A549 (cell line): ENCODE measurements at regions not wholly inside any gene's neighbourhood (a gene's known extent, or its start where the extent isn't known, plus 50 kb on each side); places are given as distances from the start of the nearest gene placed in this dataset.

Experiments
- ATAC-seq, 2 experiments: fragments of 200-7000 bp in 1 of 2; fragments of >200 bp in 1 of 2; cut with Nextera tagmentation in 1 of 2; cut with Tn5 transposase in 1 of 2; 3 replicates each; pipeline versions ENCODE4 v1.8.0 to v1.9.1; 2018 to 2020; ENCODE audit warnings: mild to moderate bottlenecking in 1 of 2, moderate library complexity in 1 of 2
- CTCF ChIA-PET: fragments of 300-600 bp; sonication (Branson Sonifier 250); formaldehyde crosslinking; extraction: SDS; loops from one replicate; lab custom pipeline; 2021; ENCODE audit warnings: antibody characterized with exemption, inconsistent platforms; lab: Yijun Ruan, JAX
- POLR2A ChIA-PET: fragments of 350-600 bp; formaldehyde crosslinking; extraction: SDS; loops from one replicate; lab custom pipeline; 2021; ENCODE audit warnings: antibody characterized with exemption, inconsistent platforms; lab: Yijun Ruan, JAX
- DNase-seq, 2 experiments: peaks; one replicate each; pipeline versions ENCODE4 v3.0.0 to v3.0.0-alpha.2; 2011 to 2016; ENCODE audit warnings: low read depth in 1 of 2, low spot score in 1 of 2
- FAIRE-seq: peaks from 2 replicates; lab custom pipeline; 2011; peaks lifted over from hg19 to GRCh38; lab: Jason Lieb, UNC
- H3K27ac ChIP-seq, 2 experiments: fragments of >200 bp; sonication (Bioruptor Twin); formaldehyde crosslinking; 3 replicates each; pipeline ENCODE4 v1.5.1; 2016 to 2017
- H3K4me1 ChIP-seq: fragments of >200 bp; sonication (Bioruptor Twin); formaldehyde crosslinking; 3 replicates; pipeline ENCODE4 v1.6.1; 2016
- H3K4me2 ChIP-seq: fragments of >200 bp; sonication (Bioruptor Twin); formaldehyde crosslinking; 3 replicates; pipeline ENCODE4 v1.6.1; 2016
- H3K4me3 ChIP-seq: fragments of >200 bp; sonication (Bioruptor Twin); formaldehyde crosslinking; 3 replicates; pipeline ENCODE4 v1.5.1; 2016
- H3K9me3 ChIP-seq: fragments of >200 bp; sonication (Bioruptor Twin); formaldehyde crosslinking; 3 replicates; pipeline ENCODE4 v1.6.1; 2016
- ATOH8 ChIP-seq: fragments of 250-450 bp; sonication (Bioruptor Pico); IDR thresholded peaks from 2 replicates; pipeline ENCODE4 v1.5.0; 2020; ENCODE audit warnings: low read depth, mild to moderate bottlenecking, moderate library complexity
- BCL3 ChIP-seq: fragments of >200 bp; sonication (Bioruptor Twin); formaldehyde crosslinking; IDR thresholded peaks from 3 replicates; pipeline ENCODE4 v1.6.1; 2016
- CBX8 ChIP-seq: fragments of 200-600 bp; sonication (generic); IDR thresholded peaks from 2 replicates; pipeline ENCODE4 v1.6.1; 2016
- CHD2 ChIP-seq: fragments of 150-350 bp; IDR thresholded peaks from 2 replicates; pipeline ENCODE4 v1.6.1; 2014; ENCODE audit warnings: low read length; ENCODE audit not compliant: partially characterized antibody
- EHMT2 ChIP-seq: fragments of 200-600 bp; sonication (generic); IDR thresholded peaks from 2 replicates; pipeline ENCODE4 v1.6.1; 2016; ENCODE audit warnings: antibody characterized with exemption, low read depth, mild to moderate bottlenecking, moderate library complexity
- EP300 ChIP-seq, 2 experiments: fragments of >200 bp; sonication (Bioruptor Twin); formaldehyde crosslinking; IDR thresholded peaks; 2 replicates in 1 of 2; 3 replicates in 1 of 2; pipeline ENCODE4 v1.6.1; 2016 to 2017
- FOSB ChIP-seq: fragments of 250-450 bp; sonication (Bioruptor Pico); IDR thresholded peaks from 2 replicates; pipeline ENCODE4 v1.5.0; 2020; ENCODE audit warnings: mild to moderate bottlenecking, moderate library complexity
- GATA3 ChIP-seq: IDR thresholded peaks from 2 replicates; pipeline ENCODE4 v1.6.1; 2012; ENCODE audit warnings: borderline replicate concordance
- HES2 ChIP-seq: fragments of >200 bp; sonication (Bioruptor Twin); formaldehyde crosslinking; IDR thresholded peaks from 2 replicates; pipeline ENCODE4 v1.6.1; 2016
- HEYL ChIP-seq: fragments of 250-450 bp; sonication (Bioruptor Pico); IDR thresholded peaks from 2 replicates; pipeline ENCODE4 v1.8.0; 2021; ENCODE audit warnings: mild to moderate bottlenecking, moderate library complexity
- JUN ChIP-seq, 2 experiments: fragments of >200 bp; sonication (Bioruptor Twin); formaldehyde crosslinking; IDR thresholded peaks; 2 replicates in 1 of 2; 3 replicates in 1 of 2; pipeline ENCODE4 v1.6.1; 2016 to 2017
- MYC ChIP-seq: IDR thresholded peaks from 2 replicates; pipeline ENCODE4 v1.6.1; 2012; ENCODE audit warnings: mild to moderate bottlenecking, inconsistent platforms, low read length, improper control_type of control experiment, borderline replicate concordance
- NFE2L2 ChIP-seq: fragments of 150-350 bp; conservative IDR thresholded peaks from 2 replicates; pipeline ENCODE4 v1.6.1; 2014; ENCODE audit warnings: low read length
- NPAS2 ChIP-seq: fragments of 250-450 bp; sonication (Bioruptor Pico); IDR thresholded peaks from 2 replicates; pipeline ENCODE4 v1.8.0; 2022; ENCODE audit warnings: mild to moderate bottlenecking, moderate library complexity, borderline replicate concordance
- NR3C1 ChIP-seq: fragments of >200 bp; sonication (Bioruptor Twin); formaldehyde crosslinking; IDR thresholded peaks from 3 replicates; pipeline ENCODE4 v1.6.1; 2017
- POLR2AphosphoS2 ChIP-seq: conservative IDR thresholded peaks from 2 replicates; pipeline ENCODE4 v1.6.1; 2012; ENCODE audit warnings: low read length, improper control_type of control experiment, inconsistent platforms
- REST ChIP-seq: fragments of 200-600 bp; sonication (generic); IDR thresholded peaks from 2 replicates; pipeline ENCODE4 v1.6.1; 2016; ENCODE audit warnings: antibody characterized with exemption, mild to moderate bottlenecking, moderate library complexity
- RFX5 ChIP-seq: fragments of 450-650 bp; IDR thresholded peaks from 2 replicates; pipeline ENCODE4 v1.7.1; 2014; ENCODE audit warnings: antibody characterized with exemption, mild to moderate bottlenecking, moderate library complexity
- RNF2 ChIP-seq: fragments of 200-600 bp; sonication (generic); IDR thresholded peaks from 2 replicates; pipeline ENCODE4 v1.6.1; 2016; ENCODE audit warnings: low read depth, mild to moderate bottlenecking, antibody characterized with exemption, moderate library complexity, borderline replicate concordance
- SMC3 ChIP-seq: fragments of >200 bp; sonication (Bioruptor Twin); formaldehyde crosslinking; IDR thresholded peaks from 3 replicates; pipeline ENCODE4 v1.6.1; 2018; ENCODE audit warnings: inconsistent platforms
- TP53 ChIP-seq: fragments of 250-450 bp; sonication (Bioruptor Pico); IDR thresholded peaks from 2 replicates; pipeline ENCODE4 v1.5.0; 2021; ENCODE audit warnings: mild to moderate bottlenecking, moderate library complexity
- ZC3H11A ChIP-seq: fragments of 450-650 bp; IDR thresholded peaks from 2 replicates; pipeline ENCODE4 v1.6.1; 2014; ENCODE audit warnings: antibody characterized with exemption, mild to moderate bottlenecking
- ZNF302 ChIP-seq: fragments of 250-450 bp; sonication (Bioruptor Pico); IDR thresholded peaks from 2 replicates; pipeline ENCODE4 v1.9.0; 2021; ENCODE audit warnings: inconsistent platforms, mild to moderate bottlenecking, moderate library complexity
- whole genome bisulfite sequencing: methylation state at CpG from one replicate; pipeline ENCODE4 v1.1.6; 2017; ENCODE audit errors: missing lambda C conversion rate; 5-methylcytosine and 5-hydroxymethylcytosine counted together

GRCh38 chr10:47058032-47058702, 146.9 kb downstream of the PTPN20 start:
- FAIRE-seq (no peak), ATAC-seq (no peak), DNase-seq (no peak)
- no peak overlapping the region for H3K4me2 ChIP-seq
- TF ChIP-seq EP300 (IDR thresholded peaks at IDR 0.05): no peak
- no peak for TF ChIP-seq MYC
- TF ChIP-seq HEYL: no peak
- WGBS: 30% methylated on average over 9 of the region's 9 CpGs
- no peak overlapping the region for H3K4me3 ChIP-seq
- no peaks in the 10 kb centered on the region for H3K4me1 ChIP-seq
- H3K27ac ChIP-seq: no peak overlapping the region
- POLR2A ChIA-PET: no interaction called here
- no peaks in the 10 kb centered on the region for H3K9me3 ChIP-seq
- CTCF ChIA-PET: interaction anchor here (1.0 to 4.0 kb wide), 2 partner anchors 10 to 11 kb away, joined by 3 to 26 read pairs; no protein-coding TSS in a partner anchor

GRCh38 chr10:47058961-47059391, 147.7 kb downstream of the PTPN20 start:
- H3K4me1 ChIP-seq: no peaks in the 10 kb centered on the region
- CTCF ChIA-PET: interaction anchor here (0.6 to 4.0 kb wide), 3 partner anchors 11 to 253 kb away, joined by 3 to 26 read pairs (median 11); no protein-coding TSS in a partner anchor
- no peak overlapping the region for H3K4me2 ChIP-seq
- FAIRE-seq: no peak
- H3K9me3 ChIP-seq: no peaks in the 10 kb centered on the region
- POLR2A ChIA-PET: no interaction called here
- no peak overlapping the region for H3K4me3 ChIP-seq
- no peak overlapping the region for H3K27ac ChIP-seq
- no peak for ATAC-seq
- 53% methylated on average over 11 of the region's 11 CpGs for WGBS
- TF ChIP-seq ZNF302 (CRISPR knock-in tag): no peak
- no peak for TF ChIP-seq POLR2AphosphoS2
- TF ChIP-seq, all 56 proteins: peak for 0
- DNase-seq: no peak

- CTCF ChIA-PET: interaction anchor here (0.5 to 4.0 kb wide), 3 partner anchors 12 to 253 kb away, joined by 3 to 26 read pairs (median 11); no protein-coding TSS in a partner anchor
- no peak for ATAC-seq
- no peaks in the 10 kb centered on the region for H3K9me3 ChIP-seq
- POLR2A ChIA-PET: no interaction called here
- DNase-seq: no peak
- H3K4me1 ChIP-seq: no peaks in the 10 kb centered on the region
- TF ChIP-seq ZC3H11A (no peak), NR3C1 (no peak), ZNF302 (CRISPR knock-in tag) (no peak), SMC3 (no peak), HES2 (no peak), CHD2 (no peak), NFE2L2 (no peak), EHMT2 (no peak), ATOH8 (CRISPR knock-in tag) (no peak), CBX8 (no peak), RFX5 (no peak), GATA3 (no peak), JUN (IDR thresholded peaks at IDR 0.05) (no peak), FOSB (CRISPR knock-in tag) (no peak)
- no peak for FAIRE-seq
- 20% methylated on average over 11 of the region's 15 CpGs for WGBS
- H3K27ac ChIP-seq: no peak overlapping the region
- H3K4me3 ChIP-seq: no peak overlapping the region
- H3K4me2 ChIP-seq: no peak overlapping the region
Measured at GRCh38 chr10:47059606-47060311, 148.5 kb downstream of the PTPN20 start.

GRCh38 chr10:47060356-47060755, 149.1 kb downstream of the PTPN20 start:
- ATAC-seq: no peak; a peak in 2 of 6 replicates
- Histone ChIP-seq H3K27ac (no peak overlapping the region), H3K4me3 (no peak overlapping the region), H3K4me2 (no peak overlapping the region), H3K4me1 (no peaks in the 10 kb centered on the region), H3K9me3 (no peaks in the 10 kb centered on the region)
- WGBS: 53% methylated on average over 3 of the region's 5 CpGs
- DNase-seq: no peak
- POLR2A ChIA-PET: no interaction called here
- FAIRE-seq: no peak
- CTCF ChIA-PET: interaction anchor here (3.5 to 4.0 kb wide), 2 partner anchors 12 to 252 kb away, joined by 11 to 26 read pairs; no protein-coding TSS in a partner anchor
- TF ChIP-seq SMC3 (no peak), RNF2 (no peak), REST (no peak), TP53 (CRISPR knock-in tag) (no peak), BCL3 (no peak), GATA3 (no peak), ZNF302 (CRISPR knock-in tag) (no peak), NPAS2 (no peak), NR3C1 (no peak)
